HEK293T (cell line): ENCODE measurements at regions not wholly inside any gene's neighbourhood (a gene's known extent, or its start where the extent isn't known, plus 50 kb on each side); places are given as distances from the start of the nearest gene placed in this dataset.

Experiments used
- CTCF ChIA-PET: fragments of 350-600 bp; formaldehyde crosslinking; extraction: SDS; loops from one replicate; lab custom pipeline; 2021; ENCODE audit warnings: antibody characterized with exemption, inconsistent platforms; lab: Yijun Ruan, JAX
- POLR2A ChIA-PET: fragments of 350-600 bp; formaldehyde crosslinking; extraction: SDS; loops from one replicate; lab custom pipeline; 2020; ENCODE audit warnings: antibody characterized with exemption, inconsistent platforms; lab: Yijun Ruan, JAX
- DNase-seq: peaks from one replicate; pipeline ENCODE4 v3.0.0; 2012; ENCODE audit warnings: mixed read lengths; ENCODE audit errors: extremely low spot score
- ARNT ChIP-seq: fragments of 450-650 bp; IDR thresholded peaks from 2 replicates; pipeline ENCODE4 v1.6.1; 2017; ENCODE audit warnings: mild to moderate bottlenecking
- BHLHE40 ChIP-seq: fragments of 450-650 bp; IDR thresholded peaks from 2 replicates; pipeline ENCODE4 v1.6.1; 2016; ENCODE audit warnings: mild to moderate bottlenecking, moderate library complexity, borderline replicate concordance
- CTBP1 ChIP-seq: fragments of 450-650 bp; IDR thresholded peaks from 2 replicates; pipeline ENCODE4 v1.6.1; 2016; ENCODE audit warnings: borderline replicate concordance
- ELF4 ChIP-seq: fragments of 450-650 bp; IDR thresholded peaks from 2 replicates; pipeline ENCODE4 v1.6.1; 2017; ENCODE audit warnings: antibody characterized with exemption
- FOXA1 ChIP-seq: fragments of 450-650 bp; IDR thresholded peaks from 2 replicates; pipeline ENCODE4 v1.6.1; 2016; ENCODE audit warnings: mild to moderate bottlenecking
- FOXK2 ChIP-seq: fragments of 450-650 bp; IDR thresholded peaks from 2 replicates; pipeline ENCODE4 v1.6.1; 2016; ENCODE audit warnings: mild to moderate bottlenecking
- FOXM1 ChIP-seq: fragments of 450-650 bp; IDR thresholded peaks from 2 replicates; pipeline ENCODE4 v1.6.1; 2017; ENCODE audit warnings: mild to moderate bottlenecking, borderline replicate concordance
- HDGF ChIP-seq: fragments of 450-650 bp; IDR thresholded peaks from 2 replicates; pipeline ENCODE4 v1.6.1; 2017; ENCODE audit warnings: antibody characterized with exemption, borderline replicate concordance
- L3MBTL2 ChIP-seq: fragments of 450-650 bp; conservative IDR thresholded peaks from 2 replicates; pipeline ENCODE4 v1.6.1; 2016; ENCODE audit warnings: mild to moderate bottlenecking
- LEF1 ChIP-seq: fragments of 450-650 bp; IDR thresholded peaks from 2 replicates; pipeline ENCODE4 v1.6.1; 2017; ENCODE audit warnings: mild to moderate bottlenecking, borderline replicate concordance
- NFRKB ChIP-seq: fragments of 450-650 bp; IDR thresholded peaks from 2 replicates; pipeline ENCODE4 v1.6.1; 2016; ENCODE audit warnings: mild to moderate bottlenecking, moderate library complexity
- SP1 ChIP-seq: fragments of 450-650 bp; IDR thresholded peaks from 2 replicates; pipeline ENCODE4 v1.6.1; 2017
- SUZ12 ChIP-seq: fragments of 450-650 bp; IDR thresholded peaks from 2 replicates; pipeline ENCODE4 v1.6.1; 2016; ENCODE audit warnings: mild to moderate bottlenecking
- TARDBP ChIP-seq: fragments of 450-650 bp; IDR thresholded peaks from 2 replicates; pipeline ENCODE4 v1.6.1; 2016
- ZNF384 ChIP-seq: fragments of 450-650 bp; IDR thresholded peaks from 2 replicates; pipeline ENCODE4 v1.6.1; 2016
- TF ChIP-seq, protein P1 (sequence below): fragments of 450-650 bp; IDR thresholded peaks from 2 replicates; pipeline ENCODE4 v1.6.1; 2016

DNA sequence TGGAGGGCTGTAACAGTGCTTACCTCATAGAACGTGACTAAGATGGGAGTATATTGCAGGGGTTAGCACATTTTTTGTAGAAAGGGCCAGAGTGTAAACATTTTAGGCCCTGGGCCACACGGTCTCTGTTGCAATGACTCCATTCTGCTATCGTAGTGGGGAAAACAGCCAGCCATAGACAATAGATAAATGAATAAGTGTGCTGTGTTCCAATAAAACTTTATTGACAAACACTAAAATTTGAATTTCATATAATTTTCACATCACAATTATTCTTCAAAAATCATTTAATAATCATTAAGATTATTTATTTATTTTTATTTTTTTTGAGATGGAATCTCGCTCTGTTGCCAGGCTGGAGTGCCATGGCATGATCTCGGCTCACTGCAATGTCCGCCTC, 478.6 kb downstream of the SHQ1 start:
- TF ChIP-seq L3MBTL2 (no peak), NFRKB (no peak), CTBP1 (no peak), ELF4 (no peak), LEF1 (no peak), FOXM1 (no peak), BHLHE40 (no peak), SP1 (no peak), ZNF384 (no peak), FOXA1 (no peak), ARNT (no peak), FOXK2 (no peak), TARDBP (no peak), HDGF (no peak), SUZ12 (no peak)
- TF ChIP-seq, protein P1, sequence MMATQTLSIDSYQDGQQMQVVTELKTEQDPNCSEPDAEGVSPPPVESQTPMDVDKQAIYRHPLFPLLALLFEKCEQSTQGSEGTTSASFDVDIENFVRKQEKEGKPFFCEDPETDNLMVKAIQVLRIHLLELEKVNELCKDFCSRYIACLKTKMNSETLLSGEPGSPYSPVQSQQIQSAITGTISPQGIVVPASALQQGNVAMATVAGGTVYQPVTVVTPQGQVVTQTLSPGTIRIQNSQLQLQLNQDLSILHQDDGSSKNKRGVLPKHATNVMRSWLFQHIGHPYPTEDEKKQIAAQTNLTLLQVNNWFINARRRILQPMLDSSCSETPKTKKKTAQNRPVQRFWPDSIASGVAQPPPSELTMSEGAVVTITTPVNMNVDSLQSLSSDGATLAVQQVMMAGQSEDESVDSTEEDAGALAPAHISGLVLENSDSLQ = no peak
- ChIA-PET CTCF (no interaction called here), POLR2A (no interaction called here)
- DNase-seq = no peak

DNA sequence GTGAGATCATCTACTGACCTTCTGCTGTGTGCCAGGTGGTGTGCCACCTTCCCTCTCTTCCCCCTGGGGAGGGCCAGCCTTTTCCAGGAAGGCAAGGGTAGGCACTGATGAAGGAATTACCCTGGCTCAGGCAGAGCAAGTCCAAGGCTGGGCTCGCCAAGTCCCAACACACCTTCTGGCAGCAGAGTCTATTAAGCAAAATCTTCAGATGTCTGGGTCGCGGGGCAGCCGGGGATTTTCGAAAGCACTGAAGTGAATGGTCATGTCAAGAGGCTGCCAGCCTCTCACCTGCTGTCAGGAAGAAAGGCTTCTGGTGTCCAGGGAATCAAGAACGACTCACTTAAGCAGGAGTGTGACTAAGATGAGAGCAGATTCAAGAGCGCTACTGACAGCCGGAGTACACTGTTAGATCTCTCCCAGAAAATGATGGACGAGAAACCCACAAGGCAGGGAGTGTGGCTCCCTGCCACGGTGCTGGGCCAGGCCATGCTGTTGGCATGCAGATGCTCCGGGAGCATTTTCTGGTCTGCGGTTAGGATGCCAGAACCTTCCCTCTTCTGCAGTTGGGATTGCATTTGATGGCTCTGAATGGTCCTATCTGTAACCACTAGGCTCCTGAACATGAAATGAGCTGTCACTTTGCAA, 479.8 kb downstream of the SHQ1 start:
- no peak for DNase-seq

DNA sequence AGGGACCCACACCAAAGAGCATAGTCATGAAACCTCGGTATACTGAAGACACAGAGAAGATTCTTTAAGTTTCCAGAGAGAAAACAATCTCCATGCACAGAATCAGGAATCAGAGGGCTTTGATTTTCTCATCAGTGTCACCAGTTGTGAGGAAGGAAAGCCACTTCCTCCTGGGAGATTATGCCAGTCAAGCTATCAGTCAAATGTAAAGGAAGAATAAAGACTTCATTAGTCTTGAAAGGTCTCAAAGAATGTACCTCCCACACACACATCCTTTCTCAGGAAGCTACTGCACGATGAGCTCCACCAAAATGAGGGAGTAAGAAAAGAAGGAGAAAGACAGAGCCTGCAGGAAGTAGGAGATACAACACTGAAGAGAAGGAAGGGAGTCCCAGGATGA, 486.3 kb downstream of the SHQ1 start:
- ChIA-PET CTCF (interaction anchor here (0.7 kb wide), 1 partner anchor 395 kb away, joined by 3 read pairs; no protein-coding TSS in a partner anchor), POLR2A (no interaction called here)
- TF ChIP-seq ARNT = no peak
- no peak for TF ChIP-seq L3MBTL2
- TF ChIP-seq BHLHE40 = no peak
- TF ChIP-seq HDGF = no peak
- no peak for TF ChIP-seq FOXA1
- TF ChIP-seq ZNF384 = no peak
- TF ChIP-seq FOXK2 = no peak
- TF ChIP-seq CTBP1 = no peak
- no peak for TF ChIP-seq SUZ12
- TF ChIP-seq LEF1 = no peak
- TF ChIP-seq TARDBP = no peak
- TF ChIP-seq NFRKB = no peak
- TF ChIP-seq ELF4 = no peak
- TF ChIP-seq SP1 = no peak
- no peak for TF ChIP-seq FOXM1
- TF ChIP-seq, protein P1 = no peak
- no peak for DNase-seq

More for the DNA sequence above, 479.8 kb downstream of the SHQ1 start:
- TF ChIP-seq ARNT (no peak), FOXA1 (no peak), ZNF384 (no peak), CTBP1 (no peak), L3MBTL2 (no peak), TARDBP (no peak), FOXM1 (no peak), ELF4 (no peak), FOXK2 (no peak), BHLHE40 (no peak), HDGF (no peak), LEF1 (no peak), NFRKB (no peak), SP1 (no peak), SUZ12 (no peak)
- TF ChIP-seq, protein P1 = no peak
- ChIA-PET POLR2A (no interaction called here), CTCF (no interaction called here)

DNA sequence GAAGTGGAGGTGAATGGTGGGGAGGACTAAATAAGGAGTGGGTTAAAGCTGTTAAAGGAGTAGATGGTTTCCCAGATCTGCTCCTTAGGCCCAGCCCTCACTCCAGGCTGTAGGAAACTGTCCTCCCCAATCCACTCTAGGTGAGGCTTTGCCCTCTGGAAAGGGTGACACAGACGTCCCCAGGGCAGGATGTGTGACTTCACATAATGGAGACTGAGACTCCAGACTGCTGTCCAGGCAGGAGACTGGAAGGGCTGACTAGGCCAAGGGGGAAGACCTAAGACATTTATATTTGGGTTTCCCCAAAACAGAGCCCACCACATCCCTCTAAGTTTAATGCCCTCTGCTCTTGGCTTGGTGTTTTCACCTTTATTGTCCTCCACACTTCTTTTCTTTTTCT, 488.5 kb downstream of the SHQ1 start:
- POLR2A ChIA-PET = no interaction called here
- TF ChIP-seq ELF4 (no peak), SUZ12 (no peak), L3MBTL2 (no peak), LEF1 (no peak), TARDBP (no peak), HDGF (no peak), BHLHE40 (no peak), FOXK2 (no peak), ZNF384 (no peak), ARNT (no peak), NFRKB (no peak), SP1 (no peak), CTBP1 (no peak), FOXM1 (no peak), FOXA1 (no peak)
- TF ChIP-seq, protein P1 = no peak
- CTCF ChIA-PET = no interaction called here
- no peak for DNase-seq

DNA sequence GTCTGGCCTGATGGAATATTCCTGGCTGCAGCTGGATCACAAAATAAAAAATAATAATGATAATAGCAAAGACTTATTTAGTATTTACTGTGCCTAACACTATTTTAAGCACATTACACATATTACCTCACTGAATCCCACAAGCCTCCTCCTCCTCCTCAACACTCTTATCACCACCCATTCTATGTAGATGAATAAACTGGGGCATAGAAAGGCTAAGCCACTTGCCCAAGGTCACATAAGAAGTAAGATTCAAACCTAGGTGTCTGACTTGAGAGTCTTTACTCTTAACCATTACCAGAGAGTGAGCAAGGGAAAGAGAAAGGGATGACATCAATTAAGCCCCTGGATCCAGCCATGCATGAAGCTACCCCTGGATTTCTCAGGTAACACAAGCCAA, 493.1 kb downstream of the SHQ1 start:
- no peak for TF ChIP-seq LEF1
- TF ChIP-seq SUZ12 = no peak
- TF ChIP-seq CTBP1 = no peak
- TF ChIP-seq ZNF384 = no peak
- TF ChIP-seq BHLHE40 = no peak
- no peak for TF ChIP-seq SP1
- TF ChIP-seq NFRKB = no peak
- no peak for TF ChIP-seq TARDBP
- TF ChIP-seq ARNT = no peak
- no peak for TF ChIP-seq FOXM1
- no peak for TF ChIP-seq FOXK2
- TF ChIP-seq, protein P1 = no peak
- TF ChIP-seq L3MBTL2 = no peak
- TF ChIP-seq FOXA1 = no peak
- TF ChIP-seq HDGF = no peak
- TF ChIP-seq ELF4 = no peak
- ChIA-PET CTCF (interaction anchor here (0.5 to 0.7 kb wide), 2 partner anchors 10 to 625 kb away, joined by 3 to 4 read pairs; no protein-coding TSS in a partner anchor), POLR2A (no interaction called here)
- DNase-seq = no peak
